Astrocyte (in vitro differentiated cells and primary cell): ENCODE measurements at regions not wholly inside any gene's neighbourhood (a gene's known extent, or its start where the extent isn't known, plus 50 kb on each side); places are given as distances from the start of the nearest gene placed in this dataset.

Experiments used
- CTCF ChIP-seq: IDR thresholded peaks from 2 replicates; pipeline ENCODE4 v1.5.1; 2011; ENCODE audit warnings: low read depth, mild to moderate bottlenecking, inconsistent platforms, low read length, moderate library complexity; ENCODE audit not compliant: insufficient read depth
- EZH2 ChIP-seq: IDR thresholded peaks from 2 replicates; pipeline ENCODE4 v1.6.1; 2012; ENCODE audit warnings: mild to moderate bottlenecking, low read length, inconsistent platforms; ENCODE audit not compliant: insufficient read depth

DNA sequence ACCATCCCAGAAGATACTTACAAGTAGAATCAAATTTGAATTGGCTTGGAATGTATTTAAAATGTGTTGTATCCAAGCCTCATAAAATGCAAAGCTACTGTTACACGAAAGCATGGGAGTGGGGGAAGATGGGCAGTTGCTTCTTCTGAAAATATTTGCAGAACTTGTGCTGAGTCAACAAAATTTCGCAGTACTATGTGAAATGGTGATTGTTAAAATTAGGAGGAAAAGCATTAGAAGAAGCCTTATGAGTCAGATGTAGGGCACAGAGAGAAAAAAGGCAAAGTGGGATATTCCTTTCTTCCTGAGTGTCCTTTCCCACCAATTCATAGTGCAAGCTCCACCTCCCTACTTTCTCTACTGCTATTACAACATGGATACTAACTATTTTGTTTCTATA is 332.7 kb downstream of the PRDM5 start:
- TF ChIP-seq CTCF (no peak), EZH2 (no peak)
